A549 (cell line): ENCODE measurements at regions not wholly inside any gene's neighbourhood (a gene's known extent, or its start where the extent isn't known, plus 50 kb on each side); places are given as distances from the start of the nearest gene placed in this dataset.

Source experiments
- ATAC-seq, 2 experiments: fragments of 200-7000 bp in 1 of 2; fragments of >200 bp in 1 of 2; cut with Nextera tagmentation in 1 of 2; cut with Tn5 transposase in 1 of 2; 3 replicates each; pipeline versions ENCODE4 v1.8.0 to v1.9.1; 2018 to 2020; ENCODE audit warnings: mild to moderate bottlenecking in 1 of 2, moderate library complexity in 1 of 2
- CTCF ChIA-PET: fragments of 300-600 bp; sonication (Branson Sonifier 250); formaldehyde crosslinking; extraction: SDS; loops from one replicate; lab custom pipeline; 2021; ENCODE audit warnings: antibody characterized with exemption, inconsistent platforms; lab: Yijun Ruan, JAX
- POLR2A ChIA-PET: fragments of 350-600 bp; formaldehyde crosslinking; extraction: SDS; loops from one replicate; lab custom pipeline; 2021; ENCODE audit warnings: antibody characterized with exemption, inconsistent platforms; lab: Yijun Ruan, JAX
- DNase-seq, 2 experiments: peaks; one replicate each; pipeline versions ENCODE4 v3.0.0 to v3.0.0-alpha.2; 2011 to 2016; ENCODE audit warnings: low read depth in 1 of 2, low spot score in 1 of 2
- FAIRE-seq: peaks from 2 replicates; lab custom pipeline; 2011; peaks lifted over from hg19 to GRCh38; lab: Jason Lieb, UNC
- H3K27ac ChIP-seq, 2 experiments: fragments of >200 bp; sonication (Bioruptor Twin); formaldehyde crosslinking; 3 replicates each; pipeline ENCODE4 v1.5.1; 2016 to 2017
- H3K4me1 ChIP-seq: fragments of >200 bp; sonication (Bioruptor Twin); formaldehyde crosslinking; 3 replicates; pipeline ENCODE4 v1.6.1; 2016
- H3K4me2 ChIP-seq: fragments of >200 bp; sonication (Bioruptor Twin); formaldehyde crosslinking; 3 replicates; pipeline ENCODE4 v1.6.1; 2016
- H3K4me3 ChIP-seq: fragments of >200 bp; sonication (Bioruptor Twin); formaldehyde crosslinking; 3 replicates; pipeline ENCODE4 v1.5.1; 2016
- H3K9me3 ChIP-seq: fragments of >200 bp; sonication (Bioruptor Twin); formaldehyde crosslinking; 3 replicates; pipeline ENCODE4 v1.6.1; 2016
- GATA3 ChIP-seq: IDR thresholded peaks from 2 replicates; pipeline ENCODE4 v1.6.1; 2012; ENCODE audit warnings: borderline replicate concordance
- PBX3 ChIP-seq: IDR thresholded peaks from 2 replicates; pipeline ENCODE4 v1.6.1; 2012
- TFCP2L1 ChIP-seq: fragments of 250-450 bp; sonication (Bioruptor Pico); IDR thresholded peaks from 2 replicates; pipeline ENCODE4 v1.5.0; 2021; ENCODE audit warnings: mild to moderate bottlenecking
- small RNA-seq, 6 experiments: library from RNA; depleted of rRNA; stranded (forward); fragments of <200 nt; gene quantifications; one replicate each; pipeline ENCODE3, GENCODE V24; 2012

- CTCF ChIA-PET = no interaction called here
- FAIRE-seq (no peak), ATAC-seq (no peak)
Observed at GRCh38 chr10:65861249-65861648, 1064.6 kb upstream of the LRRTM3 start.

More at GRCh38 chr10:65861249-65861648, 1064.6 kb upstream of the LRRTM3 start:
- DNase-seq = peak in 1 of 2 experiments; percentile 6
- Histone ChIP-seq H3K4me1 (no peaks in the 10 kb centered on the region), H3K9me3 (no peaks in the 10 kb centered on the region), H3K4me3 (no peak overlapping the region), H3K27ac (no peak overlapping the region), H3K4me2 (no peak overlapping the region)
- POLR2A ChIA-PET = no interaction called here
- TF ChIP-seq TFCP2L1 (CRISPR knock-in tag) (no peak), PBX3 (no peak), GATA3 (0 out of 2 replicates have a peak, but pooled peaks have one; percentile 12)

Small RNAs in the stretch of these regions (small RNA-seq; reads per million reads assigned to genes)
- 0 reads per million in 6 experiments for gene CYP2C61P
